ENCODE measurements at regions not wholly inside any gene's neighbourhood (a gene's known extent, or its start where the extent isn't known, plus 50 kb on each side); places are given as distances from the start of the nearest gene placed in this dataset.

- Histone ChIP-seq H4K8ac (replicated peaks; ENCODE audit: insufficient read length, low read depth, low read length) (no peak overlapping the region), H3K14ac (ENCODE audit: insufficient read depth, low read length) (no peak overlapping the region), H3K56ac (ENCODE audit: insufficient read length, low read depth, low read length) (no peak overlapping the region), H3K27me3 (ENCODE audit: insufficient read depth, low read length) (no peaks in the 10 kb centered on the region), H3K4ac (ENCODE audit: low read depth, low read length) (no peak overlapping the region), H3K4me1 (ENCODE audit: insufficient read depth, low read length) (no peaks in the 10 kb centered on the region; the same call in 1 of the 2 replicates), H3K79me1 (ENCODE audit: insufficient read depth, low read depth, low read length, poor library complexity, severe bottlenecking) (no peaks in the 10 kb centered on the region), H3K9me3 (ENCODE audit: control insufficient read depth, low read depth, low read length) (no peaks in the 10 kb centered on the region), H3T11ph (ENCODE audit: low read length) (no peak overlapping the region), H4K5ac (ENCODE audit: insufficient read length, low read depth, low read length) (no peak overlapping the region), H4K20me1 (ENCODE audit: control insufficient read depth, insufficient read depth, insufficient read length) (no peaks in the 10 kb centered on the region), H4K91ac (ENCODE audit: insufficient read length, low read depth, low read length) (no peak overlapping the region), H3K23me2 (ENCODE audit: insufficient read length, low read depth, low read length, poor library complexity, severe bottlenecking) (no peaks in the 10 kb centered on the region), H3K27ac (ENCODE audit: insufficient read length, low read depth, low read length) (no peak overlapping the region), H2BK20ac (ENCODE audit: low read depth, low read length, poor library complexity, severe bottlenecking) (no peak overlapping the region), H3K18ac (ENCODE audit: insufficient read length, low read depth, low read length) (no peak overlapping the region), H2BK15ac (ENCODE audit: low read depth, low read length) (no peak overlapping the region), H2BK5ac (ENCODE audit: insufficient read length, low read length) (no peak overlapping the region), H2AK5ac (ENCODE audit: insufficient read length, low read length) (no peak overlapping the region), H3K4me2 (ENCODE audit: insufficient read depth, insufficient read length, low read length) (no peak overlapping the region), H2AFZ (ENCODE audit: low read length) (no peak overlapping the region), H3K23ac (ENCODE audit: insufficient read length, low read depth, low read length) (no peak overlapping the region), H2BK120ac (ENCODE audit: low read depth, low read length, poor library complexity, severe bottlenecking) (no peak overlapping the region), H3K79me2 (ENCODE audit: insufficient read depth, low read length) (no peaks in the 10 kb centered on the region), H3K9ac (ENCODE audit: extremely low read depth, insufficient read length, low read length) (no peak overlapping the region), H2BK12ac (ENCODE audit: insufficient read length, low read depth, low read length) (no peak overlapping the region)
- Mint-ChIP-seq H3K36me3 (ENCODE audit: insufficient read depth in 1 of 3, low read depth in 3 of 3) (peaks cover 0 to 1% (median 0%) of the 10 kb centered on the region in 3 experiments; a peak in 2 of 7 replicates), H3K27me3 (ENCODE audit: low read depth) (peaks cover 3% of the 10 kb centered on the region; the same call in 1 of the 2 replicates), H3K27ac (no peak overlapping the region), H3K4me1 (peaks cover 4 to 13% of the 10 kb centered on the region in 2 experiments; a peak in 2 of 4 replicates), H3K9me3 (peaks cover 0 to 19% of the 10 kb centered on the region in 2 experiments; a peak in 4 of 5 replicates), H3K4me3 (no peak overlapping the region)
- DNase-seq = no peak
- TF ChIP-seq CTCF (conservative IDR thresholded peaks at IDR 0.05) = no peak
- WGBS (ENCODE audit: extremely low coverage, insufficient read length, low lambda C conversion rate) = no CpG with 5 or more reads among the region's 6 CpGs
Observed at GRCh38 chr4:57465321-57466056, 355.3 kb upstream of the IGFBP7 start.
